ENCODE measurements at regions not wholly inside any gene's neighbourhood (a gene's known extent, or its start where the extent isn't known, plus 50 kb on each side); places are given as distances from the start of the nearest gene placed in this dataset.
A peak's percentile ranks its signal among the peaks of the same experiment; 100 is the strongest.

DNA sequence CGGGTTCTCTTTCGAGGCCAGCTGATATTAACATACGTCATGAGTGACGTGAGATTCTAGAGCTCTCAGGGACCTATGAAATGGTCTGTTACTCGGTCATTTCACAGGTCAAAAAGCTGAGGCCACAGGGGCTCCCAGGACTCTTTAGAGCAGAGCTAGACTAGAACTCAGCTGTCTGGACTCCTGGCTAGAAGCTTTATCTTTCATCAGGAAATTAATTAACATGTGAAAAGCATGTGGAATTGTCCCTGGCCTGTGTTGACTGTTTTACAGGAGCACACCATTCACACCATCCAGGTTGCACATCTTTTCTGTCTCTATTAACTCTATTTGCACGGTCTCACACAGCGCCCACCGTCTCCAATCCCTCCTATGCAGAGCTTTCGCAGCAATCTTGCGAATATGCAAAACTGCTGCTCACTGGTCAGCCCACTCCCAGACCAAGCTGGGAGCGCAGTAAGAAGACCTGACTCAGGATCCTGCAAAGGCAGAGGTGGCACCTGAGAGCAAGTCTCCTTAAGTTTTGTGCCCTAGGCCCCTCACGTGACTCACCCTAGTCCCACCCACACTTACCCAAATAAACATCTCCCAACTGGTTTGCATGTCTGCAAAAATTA is 522.5 kb downstream of the CD83 start:
- Histone ChIP-seq H3K36me3 (ENCODE audit: control insufficient read depth, insufficient read depth, low read length) (no peaks in the 10 kb centered on the region), H3K27me3 (ENCODE audit: control insufficient read depth, insufficient read depth, low read length) (no peaks in the 10 kb centered on the region), H3K4me3 (ENCODE audit: low read depth, low read length) (no peak overlapping the region)
- TF ChIP-seq CTCF (IDR thresholded peaks at IDR 0.05; ENCODE audit: insufficient read depth, low read length, severe bottlenecking): no peak
- FAIRE-seq (no peak), DNase-seq (ENCODE audit: low read depth) (no peak)

- H3K36me3 ChIP-seq (ENCODE audit: control insufficient read depth, insufficient read depth, low read length): no peaks in the 10 kb centered on the region
- FAIRE-seq (no peak), DNase-seq (ENCODE audit: low read depth) (no peak)
- H3K27me3 ChIP-seq (ENCODE audit: control insufficient read depth, insufficient read depth, low read length): no peaks in the 10 kb centered on the region
- H3K4me3 ChIP-seq (ENCODE audit: low read depth, low read length): no peak overlapping the region
- no peak for TF ChIP-seq CTCF (IDR thresholded peaks at IDR 0.05; ENCODE audit: insufficient read depth, low read length, severe bottlenecking)
These were observed 523.1 kb downstream of the CD83 start for GRCh38 chr6:14640631-14641030.

DNA sequence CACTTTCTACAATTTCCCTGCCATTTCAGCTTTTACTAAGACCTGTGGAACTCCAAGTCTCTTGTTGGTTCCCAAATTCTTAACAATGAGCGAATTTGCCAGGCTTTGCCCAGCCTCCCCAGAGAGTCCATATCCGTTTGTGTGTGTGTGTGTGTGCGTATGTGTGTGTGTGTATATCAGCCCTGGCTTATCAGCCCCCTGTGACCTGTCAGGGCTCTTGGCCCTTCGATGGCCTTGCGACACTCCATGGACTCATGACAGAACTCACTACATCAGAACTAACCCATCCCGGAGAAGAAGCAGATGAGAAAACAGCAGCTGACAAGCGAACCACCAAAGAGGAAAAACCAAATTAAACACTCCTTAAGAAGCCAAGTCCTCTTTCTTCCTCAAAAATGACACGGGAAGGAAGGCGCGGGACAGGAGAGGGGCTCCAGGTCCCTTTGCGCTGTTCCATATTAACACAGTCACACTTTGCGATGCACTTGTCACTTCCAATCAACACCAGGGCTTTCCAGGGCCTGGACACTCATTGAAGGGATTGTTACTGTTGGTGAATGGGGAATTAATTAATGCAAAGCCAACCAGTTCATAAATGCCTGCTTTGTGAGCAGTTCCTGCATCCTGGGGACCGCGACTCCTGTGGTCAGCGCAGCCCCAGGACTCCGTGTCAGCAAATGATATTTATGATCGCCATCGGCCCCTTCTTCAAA is 524.0 kb downstream of the CD83 start:
- Histone ChIP-seq H3K27me3 (ENCODE audit: control insufficient read depth, insufficient read depth, low read length) (no peaks in the 10 kb centered on the region), H3K4me3 (ENCODE audit: low read depth, low read length) (no peak overlapping the region), H3K36me3 (ENCODE audit: control insufficient read depth, insufficient read depth, low read length) (no peaks in the 10 kb centered on the region)
- DNase-seq (ENCODE audit: low read depth) (no peak), FAIRE-seq (peak; percentile 95)
- no peak for TF ChIP-seq CTCF (IDR thresholded peaks at IDR 0.05; ENCODE audit: insufficient read depth, low read length, severe bottlenecking)

DNA sequence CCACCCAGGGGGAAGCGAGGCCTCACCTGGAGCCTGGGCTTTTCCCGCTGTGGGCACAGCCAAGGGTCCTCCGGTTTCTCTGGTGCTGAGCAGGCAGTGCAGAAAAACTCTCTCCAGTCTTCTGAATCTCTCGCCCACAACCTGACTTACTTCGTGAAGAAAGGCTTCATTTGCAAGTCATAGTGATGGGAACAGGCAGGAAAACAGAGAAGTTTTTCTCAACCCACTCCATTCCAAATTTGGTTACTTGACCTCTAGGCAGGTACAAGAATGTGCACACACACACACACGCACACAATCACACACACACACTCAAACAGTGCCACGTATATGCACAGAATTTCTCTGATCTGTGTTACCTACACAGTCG is 524.5 kb downstream of the CD83 start:
- Histone ChIP-seq H3K27me3 (ENCODE audit: control insufficient read depth, insufficient read depth, low read length) (no peaks in the 10 kb centered on the region), H3K4me3 (ENCODE audit: low read depth, low read length) (no peak overlapping the region), H3K36me3 (ENCODE audit: control insufficient read depth, insufficient read depth, low read length) (no peaks in the 10 kb centered on the region)
- DNase-seq (ENCODE audit: low read depth) (no peak), FAIRE-seq (no peak)
- TF ChIP-seq CTCF (IDR thresholded peaks at IDR 0.05; ENCODE audit: insufficient read depth, low read length, severe bottlenecking): no peak

GRCh38 chr6:14642842-14643241 is 525.3 kb downstream of the CD83 start:
- TF ChIP-seq CTCF (IDR thresholded peaks at IDR 0.05; ENCODE audit: insufficient read depth, low read length, severe bottlenecking): no peak
- Histone ChIP-seq H3K27me3 (ENCODE audit: control insufficient read depth, insufficient read depth, low read length) (no peaks in the 10 kb centered on the region), H3K4me3 (ENCODE audit: low read depth, low read length) (no peak overlapping the region), H3K36me3 (ENCODE audit: control insufficient read depth, insufficient read depth, low read length) (no peaks in the 10 kb centered on the region)
- no peak for FAIRE-seq
- no peak for DNase-seq (ENCODE audit: low read depth)

GRCh38 chr6:14644381-14644780 is 526.8 kb downstream of the CD83 start:
- no peak for TF ChIP-seq CTCF (IDR thresholded peaks at IDR 0.05; ENCODE audit: insufficient read depth, low read length, severe bottlenecking)
- Histone ChIP-seq H3K4me3 (ENCODE audit: low read depth, low read length) (no peak overlapping the region), H3K27me3 (ENCODE audit: control insufficient read depth, insufficient read depth, low read length) (no peaks in the 10 kb centered on the region), H3K36me3 (ENCODE audit: control insufficient read depth, insufficient read depth, low read length) (no peaks in the 10 kb centered on the region)
- FAIRE-seq (no peak), DNase-seq (ENCODE audit: low read depth) (no peak)
